GM12872 (cell line): ENCODE measurements at regions not wholly inside any gene's neighbourhood (a gene's known extent, or its start where the extent isn't known, plus 50 kb on each side); places are given as distances from the start of the nearest gene placed in this dataset.

Source experiments
- TF ChIP-seq, protein P1 (sequence below): IDR thresholded peaks from 3 replicates; pipeline ENCODE4 v1.5.1; 2011; ENCODE audit warnings: low read depth, mild to moderate bottlenecking, low read length, moderate library complexity; ENCODE audit not compliant: insufficient read depth

DNA sequence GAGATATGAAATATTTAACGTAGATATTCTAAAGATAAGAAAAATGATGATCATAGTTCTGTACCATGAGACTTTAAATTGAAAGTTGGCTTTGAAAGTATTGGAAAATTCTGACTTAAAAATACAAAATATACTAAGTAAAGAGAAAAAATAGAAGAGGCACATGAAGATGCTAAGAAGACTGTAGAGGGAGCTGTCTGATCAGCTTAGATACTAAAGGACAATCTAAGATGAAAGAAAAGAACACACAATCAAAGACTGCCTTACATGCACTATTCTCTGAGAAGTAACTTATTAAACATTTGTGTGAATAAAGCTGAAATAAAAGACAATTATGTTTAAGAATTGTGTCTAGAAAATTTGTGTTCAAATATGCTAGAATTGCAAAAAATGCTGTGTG is 55.1 kb downstream of the RBMXL2 start:
- TF ChIP-seq, protein P1, sequence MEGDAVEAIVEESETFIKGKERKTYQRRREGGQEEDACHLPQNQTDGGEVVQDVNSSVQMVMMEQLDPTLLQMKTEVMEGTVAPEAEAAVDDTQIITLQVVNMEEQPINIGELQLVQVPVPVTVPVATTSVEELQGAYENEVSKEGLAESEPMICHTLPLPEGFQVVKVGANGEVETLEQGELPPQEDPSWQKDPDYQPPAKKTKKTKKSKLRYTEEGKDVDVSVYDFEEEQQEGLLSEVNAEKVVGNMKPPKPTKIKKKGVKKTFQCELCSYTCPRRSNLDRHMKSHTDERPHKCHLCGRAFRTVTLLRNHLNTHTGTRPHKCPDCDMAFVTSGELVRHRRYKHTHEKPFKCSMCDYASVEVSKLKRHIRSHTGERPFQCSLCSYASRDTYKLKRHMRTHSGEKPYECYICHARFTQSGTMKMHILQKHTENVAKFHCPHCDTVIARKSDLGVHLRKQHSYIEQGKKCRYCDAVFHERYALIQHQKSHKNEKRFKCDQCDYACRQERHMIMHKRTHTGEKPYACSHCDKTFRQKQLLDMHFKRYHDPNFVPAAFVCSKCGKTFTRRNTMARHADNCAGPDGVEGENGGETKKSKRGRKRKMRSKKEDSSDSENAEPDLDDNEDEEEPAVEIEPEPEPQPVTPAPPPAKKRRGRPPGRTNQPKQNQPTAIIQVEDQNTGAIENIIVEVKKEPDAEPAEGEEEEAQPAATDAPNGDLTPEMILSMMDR: 0 out of 3 replicates have a peak, but pooled peaks have one; percentile 10

DNA sequence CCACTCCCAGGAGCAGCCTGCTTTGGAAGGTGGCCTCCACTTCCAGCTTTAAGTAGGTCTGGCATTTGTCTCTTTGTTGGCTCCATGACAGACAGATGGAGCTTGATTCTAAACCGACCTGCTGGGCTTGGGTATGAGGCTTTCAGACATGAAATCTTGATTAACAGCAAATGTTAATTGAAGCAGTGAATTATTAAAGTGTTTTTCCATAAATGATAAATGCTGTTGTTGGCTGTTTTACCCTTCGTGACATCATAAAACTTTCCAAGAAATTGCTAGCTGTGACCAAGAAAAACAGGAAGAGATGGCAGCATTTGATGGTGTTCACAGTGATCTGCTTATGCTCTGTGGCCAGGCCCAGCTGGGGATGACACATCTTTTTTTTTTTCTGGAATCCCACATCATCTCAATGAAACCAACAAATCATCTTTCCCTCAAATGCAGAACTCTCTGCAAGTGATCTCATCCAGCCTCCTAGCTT is 66.1 kb downstream of the RBMXL2 start:
- TF ChIP-seq, protein P1: no peak

DNA sequence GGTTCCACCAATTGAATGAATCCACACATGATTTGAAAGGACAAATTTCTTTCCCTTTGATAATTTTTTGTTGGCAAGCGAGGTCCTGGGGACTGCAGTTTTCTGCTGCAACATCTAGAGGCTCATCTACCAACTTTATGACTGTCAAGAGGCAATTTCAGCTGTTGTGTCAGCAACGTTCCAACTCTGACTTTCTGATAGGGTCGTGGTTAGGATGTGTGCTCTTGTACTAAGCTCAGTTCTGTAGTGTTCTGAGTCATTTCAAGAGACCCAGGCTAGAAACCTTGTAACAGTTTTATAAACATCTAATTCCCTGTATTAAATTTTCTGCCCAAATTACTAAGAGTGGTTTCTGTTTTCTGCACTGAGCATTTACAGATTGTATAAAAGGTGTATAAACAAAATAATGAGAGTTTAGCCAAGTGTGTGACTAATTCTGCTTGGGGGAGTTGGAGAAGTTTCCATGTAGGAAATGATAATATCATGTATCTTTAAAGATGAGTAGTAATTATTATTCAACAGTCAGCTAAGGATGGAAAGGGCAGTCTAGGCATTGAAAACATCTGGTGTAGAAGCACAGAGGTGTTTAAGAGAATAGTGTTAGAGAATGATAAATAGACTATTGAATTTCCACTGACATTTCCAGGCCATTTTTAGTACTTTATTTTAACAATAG is 72.2 kb downstream of the RBMXL2 start:
- TF ChIP-seq, protein P1: no peak

DNA sequence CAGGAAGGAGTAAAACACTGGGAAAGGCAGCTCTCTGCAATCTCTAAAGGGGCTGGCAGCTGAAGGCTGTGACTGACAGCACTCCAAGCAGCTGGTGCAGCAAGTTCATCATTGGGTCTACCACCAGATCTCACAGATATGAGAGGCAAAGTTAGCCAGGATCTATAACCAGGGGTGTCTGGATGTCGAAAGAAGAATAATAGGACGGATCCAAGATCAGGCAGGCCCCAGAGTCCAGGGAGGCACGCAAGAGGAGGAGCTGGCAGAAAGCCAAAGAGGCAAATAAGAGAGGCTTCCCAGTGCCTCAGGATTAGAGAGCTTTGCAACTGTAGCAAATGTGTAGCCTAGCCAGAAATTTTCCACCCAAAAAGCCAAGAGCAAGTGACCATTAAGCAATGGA is 77.1 kb downstream of the RBMXL2 start:
- TF ChIP-seq, protein P1: no peak

DNA sequence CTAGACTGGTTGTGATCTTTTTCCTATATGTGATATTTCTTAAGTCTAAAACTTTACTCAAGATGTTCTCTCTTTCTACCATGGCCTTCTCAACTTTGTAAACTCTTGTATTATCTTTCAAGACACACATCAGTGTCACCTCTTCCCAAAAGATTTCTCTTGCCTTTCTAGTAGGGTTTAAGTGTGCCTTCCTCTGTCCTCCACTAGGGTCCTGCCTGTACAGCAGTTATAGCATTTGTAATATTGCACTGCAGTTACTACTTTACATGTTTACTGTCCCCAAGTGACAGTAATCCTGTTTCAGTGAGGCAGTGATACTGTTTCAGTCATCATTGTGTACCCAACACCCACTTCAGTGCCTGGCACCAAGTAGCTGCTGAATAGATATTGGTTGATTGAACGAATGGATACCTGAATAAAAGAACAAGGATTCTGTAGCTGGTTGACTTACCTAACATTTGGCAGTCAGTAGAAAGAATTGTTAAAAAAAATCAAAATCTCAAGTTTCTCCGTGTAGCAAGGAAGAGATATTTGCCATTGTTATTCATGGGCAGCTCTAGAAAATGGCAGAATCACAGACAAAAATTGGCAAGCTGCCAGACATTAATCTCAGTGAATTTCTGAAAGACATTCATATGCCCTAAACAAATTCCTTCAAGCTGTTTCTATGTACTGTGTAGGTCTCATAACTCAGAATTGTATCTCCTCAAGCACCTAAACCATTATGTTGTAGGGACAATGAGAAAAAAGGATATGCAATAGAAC is 79.4 kb downstream of the RBMXL2 start:
- TF ChIP-seq, protein P1: peak; percentile 20; the same call in 1 of the 3 replicates

DNA sequence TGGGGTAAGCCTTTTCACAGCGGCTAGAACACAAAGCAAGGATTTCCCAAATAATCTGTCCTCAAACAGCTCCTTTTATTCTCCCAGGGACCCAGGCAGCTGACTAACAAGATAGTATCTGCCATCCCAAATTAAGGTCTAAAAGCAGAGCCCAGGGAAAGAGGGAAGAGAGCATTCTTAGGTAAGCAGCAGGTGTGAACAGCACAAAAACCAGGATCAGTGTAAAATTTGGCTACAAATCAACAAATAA is 79.9 kb downstream of the RBMXL2 start:
- TF ChIP-seq, protein P1: no peak

DNA sequence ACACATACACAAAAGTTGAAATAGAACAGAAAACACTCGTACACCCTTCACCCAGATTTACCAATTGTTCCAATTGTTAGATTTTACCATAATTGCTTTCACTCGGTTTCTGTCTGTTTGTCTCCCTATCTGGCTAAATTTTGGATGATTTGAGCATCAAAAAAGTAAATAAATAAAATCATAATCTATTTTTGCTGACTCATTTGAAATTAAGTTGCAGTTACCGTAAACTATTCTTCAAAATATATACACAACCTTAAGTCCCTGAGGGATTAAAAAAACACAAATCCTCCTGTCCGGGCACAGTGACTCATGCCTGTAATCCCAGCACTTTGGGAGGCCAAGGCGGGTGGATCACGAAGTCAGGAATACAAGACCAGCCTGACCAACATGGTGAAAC is 81.3 kb upstream of the SYT9 start:
- TF ChIP-seq, protein P1: no peak
